ENCODE measurements at regions not wholly inside any gene's neighbourhood (a gene's known extent, or its start where the extent isn't known, plus 50 kb on each side); places are given as distances from the start of the nearest gene placed in this dataset.

- no peaks in the 10 kb centered on the region for H3K4me1 Mint-ChIP-seq (ENCODE audit: low read depth)
- H3K4me3 Mint-ChIP-seq, result no peak overlapping the region
- DNase-seq (ENCODE audit: low spot score), result no peak
- no peak overlapping the region for H3K27ac Mint-ChIP-seq
- H3K9me3 Mint-ChIP-seq, result peaks cover 13% of the 10 kb centered on the region
- H3K27me3 Mint-ChIP-seq (ENCODE audit: low read depth), result no peaks in the 10 kb centered on the region
- no peaks in the 10 kb centered on the region for H3K36me3 Mint-ChIP-seq (ENCODE audit: low read depth)
Observed at GRCh38 chr13:87123987-87124784, 547.0 kb upstream of the SLITRK5 start.

- Mint-ChIP-seq H3K36me3 (ENCODE audit: low read depth) (no peaks in the 10 kb centered on the region), H3K4me3 (no peak overlapping the region), H3K27ac (no peak overlapping the region), H3K4me1 (ENCODE audit: low read depth) (no peaks in the 10 kb centered on the region), H3K27me3 (ENCODE audit: low read depth) (no peaks in the 10 kb centered on the region), H3K9me3 (peaks cover 18% of the 10 kb centered on the region)
- no peak for DNase-seq (ENCODE audit: low spot score)
Observed at GRCh38 chr13:87124785-87125074, 546.4 kb upstream of the SLITRK5 start.

- Mint-ChIP-seq H3K36me3 (ENCODE audit: low read depth) (no peaks in the 10 kb centered on the region), H3K9me3 (peaks cover 17% of the 10 kb centered on the region), H3K27ac (no peak overlapping the region), H3K4me1 (ENCODE audit: low read depth) (no peaks in the 10 kb centered on the region), H3K4me3 (no peak overlapping the region), H3K27me3 (ENCODE audit: low read depth) (no peaks in the 10 kb centered on the region)
- no peak for DNase-seq (ENCODE audit: low spot score)
Observed at GRCh38 chr13:87128036-87128435, 543.1 kb upstream of the SLITRK5 start.

GRCh38 chr13:87128491-87128890 lies 542.7 kb upstream of the SLITRK5 start:
- H3K9me3 Mint-ChIP-seq, result peaks cover 16% of the 10 kb centered on the region
- no peak for DNase-seq (ENCODE audit: low spot score)
- H3K36me3 Mint-ChIP-seq (ENCODE audit: low read depth), result no peaks in the 10 kb centered on the region
- no peak overlapping the region for H3K4me3 Mint-ChIP-seq
- H3K4me1 Mint-ChIP-seq (ENCODE audit: low read depth), result no peaks in the 10 kb centered on the region
- H3K27me3 Mint-ChIP-seq (ENCODE audit: low read depth), result no peaks in the 10 kb centered on the region
- H3K27ac Mint-ChIP-seq, result no peak overlapping the region

GRCh38 chr13:87129602-87130300 lies 541.4 kb upstream of the SLITRK5 start:
- Mint-ChIP-seq H3K9me3 (peaks cover 9% of the 10 kb centered on the region), H3K4me3 (no peak overlapping the region), H3K36me3 (ENCODE audit: low read depth) (no peaks in the 10 kb centered on the region)

GRCh38 chr13:87130423-87130822 lies 540.7 kb upstream of the SLITRK5 start:
- no peak for DNase-seq (ENCODE audit: low spot score)
- H3K4me1 Mint-ChIP-seq (ENCODE audit: low read depth), result no peaks in the 10 kb centered on the region
- no peak overlapping the region for H3K4me3 Mint-ChIP-seq
- H3K27ac Mint-ChIP-seq, result no peak overlapping the region
- H3K27me3 Mint-ChIP-seq (ENCODE audit: low read depth), result no peaks in the 10 kb centered on the region
- no peaks in the 10 kb centered on the region for H3K36me3 Mint-ChIP-seq (ENCODE audit: low read depth)
- peaks cover 9% of the 10 kb centered on the region for H3K9me3 Mint-ChIP-seq

More at GRCh38 chr13:87129602-87130300, 541.4 kb upstream of the SLITRK5 start:
- H3K27ac Mint-ChIP-seq, result no peak overlapping the region
- DNase-seq (ENCODE audit: low spot score), result no peak
- no peaks in the 10 kb centered on the region for H3K4me1 Mint-ChIP-seq (ENCODE audit: low read depth)
- H3K27me3 Mint-ChIP-seq (ENCODE audit: low read depth), result no peaks in the 10 kb centered on the region

GRCh38 chr13:87131611-87132010 lies 539.6 kb upstream of the SLITRK5 start:
- Mint-ChIP-seq H3K4me3 (no peak overlapping the region), H3K9me3 (peaks cover 9% of the 10 kb centered on the region), H3K27ac (no peak overlapping the region), H3K4me1 (ENCODE audit: low read depth) (no peaks in the 10 kb centered on the region), H3K36me3 (ENCODE audit: low read depth) (no peaks in the 10 kb centered on the region), H3K27me3 (ENCODE audit: low read depth) (no peaks in the 10 kb centered on the region)
- no peak for DNase-seq (ENCODE audit: low spot score)

GRCh38 chr13:87138866-87139265 lies 532.3 kb upstream of the SLITRK5 start:
- DNase-seq (ENCODE audit: low spot score), result no peak
- Mint-ChIP-seq H3K36me3 (ENCODE audit: low read depth) (no peaks in the 10 kb centered on the region), H3K4me3 (no peak overlapping the region), H3K27me3 (ENCODE audit: low read depth) (no peaks in the 10 kb centered on the region), H3K4me1 (ENCODE audit: low read depth) (no peaks in the 10 kb centered on the region), H3K27ac (no peak overlapping the region), H3K9me3 (peaks cover 4% of the 10 kb centered on the region)

- H3K36me3 Mint-ChIP-seq (ENCODE audit: low read depth), result no peaks in the 10 kb centered on the region
- H3K9me3 Mint-ChIP-seq, result peaks cover 11% of the 10 kb centered on the region
- no peaks in the 10 kb centered on the region for H3K27me3 Mint-ChIP-seq (ENCODE audit: low read depth)
- no peak overlapping the region for H3K4me3 Mint-ChIP-seq
- DNase-seq (ENCODE audit: low spot score), result no peak
- H3K4me1 Mint-ChIP-seq (ENCODE audit: low read depth), result no peaks in the 10 kb centered on the region
- H3K27ac Mint-ChIP-seq, result no peak overlapping the region
Observed at GRCh38 chr13:87147076-87147475, 524.1 kb upstream of the SLITRK5 start.

- H3K9me3 Mint-ChIP-seq, result peaks cover 5% of the 10 kb centered on the region
- no peak overlapping the region for H3K4me3 Mint-ChIP-seq
- H3K27me3 Mint-ChIP-seq (ENCODE audit: low read depth), result no peaks in the 10 kb centered on the region
- no peak overlapping the region for H3K27ac Mint-ChIP-seq
- no peaks in the 10 kb centered on the region for H3K36me3 Mint-ChIP-seq (ENCODE audit: low read depth)
- no peak for DNase-seq (ENCODE audit: low spot score)
- H3K4me1 Mint-ChIP-seq (ENCODE audit: low read depth), result no peaks in the 10 kb centered on the region
Observed at GRCh38 chr13:87153371-87153770, 517.8 kb upstream of the SLITRK5 start.

GRCh38 chr13:87166348-87166747 lies 504.8 kb upstream of the SLITRK5 start:
- H3K27me3 Mint-ChIP-seq (ENCODE audit: low read depth), result no peaks in the 10 kb centered on the region

GRCh38 chr13:87168390-87168789 lies 502.8 kb upstream of the SLITRK5 start:
- DNase-seq (ENCODE audit: low spot score), result no peak
- peaks cover 22% of the 10 kb centered on the region for H3K9me3 Mint-ChIP-seq
- H3K4me3 Mint-ChIP-seq, result no peak overlapping the region
- no peak overlapping the region for H3K27ac Mint-ChIP-seq
- H3K4me1 Mint-ChIP-seq (ENCODE audit: low read depth), result no peaks in the 10 kb centered on the region
- H3K27me3 Mint-ChIP-seq (ENCODE audit: low read depth), result no peaks in the 10 kb centered on the region
- H3K36me3 Mint-ChIP-seq (ENCODE audit: low read depth), result no peaks in the 10 kb centered on the region

More at GRCh38 chr13:87166348-87166747, 504.8 kb upstream of the SLITRK5 start:
- DNase-seq (ENCODE audit: low spot score), result no peak
- Mint-ChIP-seq H3K27ac (no peak overlapping the region), H3K4me3 (no peak overlapping the region), H3K9me3 (peaks cover 16% of the 10 kb centered on the region), H3K4me1 (ENCODE audit: low read depth) (no peaks in the 10 kb centered on the region), H3K36me3 (ENCODE audit: low read depth) (no peaks in the 10 kb centered on the region)

- no peak for DNase-seq (ENCODE audit: low spot score)
- H3K4me3 Mint-ChIP-seq, result no peak overlapping the region
- H3K9me3 Mint-ChIP-seq, result peaks cover 21% of the 10 kb centered on the region
- H3K27ac Mint-ChIP-seq, result no peak overlapping the region
- H3K36me3 Mint-ChIP-seq (ENCODE audit: low read depth), result no peaks in the 10 kb centered on the region
- no peaks in the 10 kb centered on the region for H3K27me3 Mint-ChIP-seq (ENCODE audit: low read depth)
- no peaks in the 10 kb centered on the region for H3K4me1 Mint-ChIP-seq (ENCODE audit: low read depth)
Observed at GRCh38 chr13:87169337-87169736, 501.8 kb upstream of the SLITRK5 start.

GRCh38 chr13:87172166-87172835 lies 498.9 kb upstream of the SLITRK5 start:
- Mint-ChIP-seq H3K27me3 (ENCODE audit: low read depth) (no peaks in the 10 kb centered on the region), H3K36me3 (ENCODE audit: low read depth) (no peaks in the 10 kb centered on the region), H3K4me3 (no peak overlapping the region), H3K27ac (no peak overlapping the region), H3K4me1 (ENCODE audit: low read depth) (no peaks in the 10 kb centered on the region), H3K9me3 (peaks cover 18% of the 10 kb centered on the region)
- no peak for DNase-seq (ENCODE audit: low spot score)

All from T-helper 2 cell treated with Interferon-gamma antibody and Interleukin-4, amounts not matched to agents 5 μg/mL and 100 μg/mL, for 36 hours (primary cell).